Gastroesophageal sphincter (tissue), 3 donors: ENCODE measurements at regions not wholly inside any gene's neighbourhood (a gene's known extent, or its start where the extent isn't known, plus 50 kb on each side); places are given as distances from the start of the nearest gene placed in this dataset.

Source experiments
- EP300 ChIP-seq: sonication (generic); formaldehyde crosslinking; IDR thresholded peaks from one replicate; pipeline ENCODE4 v1.6.1; 2017; ENCODE audit warnings: antibody characterized with exemption, mild to moderate bottlenecking
- POLR2A ChIP-seq, 2 donors: fragments of 450-650 bp; IDR thresholded peaks; one replicate each; pipeline ENCODE4 v1.6.1; 2017; ENCODE audit warnings: antibody characterized with exemption in 2 of 2, mild to moderate bottlenecking in 2 of 2, moderate library complexity in 1 of 2
- POLR2AphosphoS5 ChIP-seq: sonication (generic); formaldehyde crosslinking; IDR thresholded peaks from one replicate; pipeline ENCODE4 v1.6.1; 2017; ENCODE audit warnings: antibody characterized with exemption
- TF ChIP-seq, protein P1 (sequence below), 4 experiments: fragments of 200-600 bp in 2 of 4; fragments of 450-650 bp in 2 of 4; sonication (generic) in 1 of 4; IDR thresholded peaks; one replicate each; pipeline ENCODE4 v1.5.1; 2017 to 2019; ENCODE audit warnings: antibody characterized with exemption in 4 of 4, mild to moderate bottlenecking in 2 of 4, moderate library complexity in 2 of 4

DNA sequence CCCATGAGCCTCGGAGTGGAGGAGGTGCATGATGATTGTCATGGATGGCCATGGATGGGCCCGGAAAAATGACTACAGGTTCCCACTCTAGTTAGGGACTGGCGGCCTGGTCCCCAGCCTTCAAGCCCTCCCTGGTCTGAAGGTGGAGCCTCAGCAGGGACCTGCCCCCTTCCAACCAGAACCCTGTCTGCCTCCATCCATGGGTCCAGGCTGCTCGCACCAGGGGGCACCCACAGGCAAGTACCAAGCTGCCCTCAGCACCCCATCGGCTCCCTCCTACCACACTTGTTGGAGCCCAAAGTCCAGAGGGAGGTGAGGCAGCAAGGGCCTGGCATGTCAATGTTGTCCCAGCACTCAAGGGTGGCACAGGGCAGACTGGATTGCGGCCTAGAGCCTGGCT, 2468.6 kb downstream of the PCDH7 start:
- TF ChIP-seq, protein P1, sequence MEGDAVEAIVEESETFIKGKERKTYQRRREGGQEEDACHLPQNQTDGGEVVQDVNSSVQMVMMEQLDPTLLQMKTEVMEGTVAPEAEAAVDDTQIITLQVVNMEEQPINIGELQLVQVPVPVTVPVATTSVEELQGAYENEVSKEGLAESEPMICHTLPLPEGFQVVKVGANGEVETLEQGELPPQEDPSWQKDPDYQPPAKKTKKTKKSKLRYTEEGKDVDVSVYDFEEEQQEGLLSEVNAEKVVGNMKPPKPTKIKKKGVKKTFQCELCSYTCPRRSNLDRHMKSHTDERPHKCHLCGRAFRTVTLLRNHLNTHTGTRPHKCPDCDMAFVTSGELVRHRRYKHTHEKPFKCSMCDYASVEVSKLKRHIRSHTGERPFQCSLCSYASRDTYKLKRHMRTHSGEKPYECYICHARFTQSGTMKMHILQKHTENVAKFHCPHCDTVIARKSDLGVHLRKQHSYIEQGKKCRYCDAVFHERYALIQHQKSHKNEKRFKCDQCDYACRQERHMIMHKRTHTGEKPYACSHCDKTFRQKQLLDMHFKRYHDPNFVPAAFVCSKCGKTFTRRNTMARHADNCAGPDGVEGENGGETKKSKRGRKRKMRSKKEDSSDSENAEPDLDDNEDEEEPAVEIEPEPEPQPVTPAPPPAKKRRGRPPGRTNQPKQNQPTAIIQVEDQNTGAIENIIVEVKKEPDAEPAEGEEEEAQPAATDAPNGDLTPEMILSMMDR (IDR thresholded peaks at IDR 0.05) = no peak
- TF ChIP-seq EP300 (no peak), POLR2AphosphoS5 (no peak), POLR2A (IDR thresholded peaks at IDR 0.05) (no peak)
